ELF-1 (cell line): ENCODE measurements at regions not wholly inside any gene's neighbourhood (a gene's known extent, or its start where the extent isn't known, plus 50 kb on each side); places are given as distances from the start of the nearest gene placed in this dataset.
"Not testable (repeated sequence)": the region's sequence is repeated elsewhere in the genome, so short reads cannot be mapped to it uniquely, and the experiment has no call there.

ENCODE experiments used
- DNase-seq: peaks from one replicate; pipeline ENCODE4 v3.0.0-alpha.2; 2016; ENCODE audit warnings: low read depth, low spot score

- no peak for DNase-seq
These were observed 808.7 kb upstream of the CDH10 start for GRCh38 chr5:25453500-25453899.

DNA sequence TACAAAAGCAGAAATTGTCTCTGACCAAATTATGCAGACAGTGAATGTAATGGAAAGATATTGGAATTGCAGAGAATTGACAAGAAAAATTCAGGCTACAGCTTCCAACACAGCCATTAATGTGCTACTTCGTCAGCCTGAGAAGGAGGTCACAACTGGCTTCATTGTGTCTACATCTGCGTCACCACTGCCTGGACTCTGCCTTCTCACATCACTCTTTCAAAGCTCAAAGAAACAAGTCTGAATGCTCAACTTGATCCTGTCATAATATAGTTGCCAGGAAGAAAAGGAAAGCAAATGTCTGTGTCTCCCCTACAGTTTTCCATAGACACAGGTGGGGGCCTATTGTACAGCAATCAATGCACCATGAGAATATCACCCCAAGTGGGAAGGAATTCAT lies 806.5 kb upstream of the CDH10 start:
- DNase-seq: no peak

DNA sequence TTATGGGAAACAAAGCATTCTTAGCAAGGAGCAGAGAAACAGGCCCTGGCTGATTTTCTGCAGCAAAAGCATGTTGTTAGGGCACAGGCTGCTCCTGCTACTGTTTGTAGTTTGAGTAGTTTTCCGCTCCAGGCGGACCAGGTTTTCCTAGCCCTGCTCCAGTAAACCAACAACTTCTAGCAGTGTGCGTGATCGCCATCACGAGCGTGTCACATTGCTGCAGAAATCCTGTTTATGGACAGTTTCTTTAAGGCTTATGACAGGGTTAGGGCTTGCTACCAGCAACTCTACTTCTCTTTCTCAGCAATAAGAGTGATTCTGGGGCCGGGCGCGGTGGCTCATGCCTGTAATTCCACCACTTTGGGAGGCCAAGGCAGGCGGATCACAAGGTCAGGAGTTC lies 803.9 kb upstream of the CDH10 start:
- DNase-seq: no peak

DNA sequence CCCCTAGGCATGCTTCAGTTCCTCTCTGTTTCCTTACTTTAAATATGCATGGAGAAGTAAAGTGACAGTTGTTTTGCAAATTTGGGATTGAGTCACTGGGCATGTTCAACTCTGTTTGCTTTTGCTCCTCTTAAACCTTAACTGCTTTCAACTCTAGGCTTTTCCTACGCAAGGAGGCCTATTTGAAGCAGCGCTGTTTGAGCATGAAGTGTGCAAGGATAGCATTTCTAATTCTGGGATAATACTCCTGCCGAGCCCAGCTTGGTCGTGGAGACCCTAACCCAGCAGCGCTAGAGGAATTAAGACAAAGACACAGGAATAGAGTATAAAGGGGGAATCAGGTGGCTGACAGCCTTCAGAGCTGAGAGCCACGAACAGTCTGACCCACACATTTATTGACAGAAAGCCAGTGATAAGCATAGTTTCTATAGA lies 803.4 kb upstream of the CDH10 start:
- DNase-seq: peak; percentile 74

GRCh38 chr5:25446061-25446420 lies 801.3 kb upstream of the CDH10 start:
- not testable (repeated sequence) for DNase-seq

DNA sequence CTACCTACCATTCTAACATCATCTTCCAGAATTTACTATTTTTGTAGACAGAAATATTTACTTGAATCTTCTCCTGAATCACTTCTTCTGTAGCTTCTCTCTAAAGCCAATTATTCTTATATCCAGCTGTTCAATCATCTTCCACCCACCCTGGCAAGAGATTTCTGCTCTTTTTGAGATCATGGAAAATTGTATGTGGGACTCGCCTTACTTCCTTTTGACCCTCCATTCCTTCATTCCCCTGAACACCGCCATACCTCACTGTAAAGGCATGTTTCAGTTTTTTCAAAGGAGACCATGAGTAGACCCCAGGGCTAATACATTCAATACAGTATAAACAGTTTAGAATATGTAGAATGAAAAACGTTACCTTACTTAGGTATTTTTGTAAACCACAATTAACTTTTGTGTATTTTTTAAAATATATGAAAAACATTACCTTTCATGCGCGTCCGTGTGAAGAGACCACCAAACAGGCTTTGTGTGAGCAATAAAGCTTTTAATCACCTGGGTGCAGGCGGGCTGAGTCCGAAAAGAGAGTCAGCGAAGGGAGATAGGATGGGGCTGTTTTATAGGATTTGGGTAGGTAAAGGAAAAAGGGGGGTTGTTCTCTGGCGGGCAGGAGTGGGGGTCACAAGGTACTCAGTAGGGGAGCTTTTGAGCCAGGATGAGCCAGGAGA lies 800.7 kb upstream of the CDH10 start:
- DNase-seq: peak; percentile 31

GRCh38 chr5:25444697-25445096 lies 799.9 kb upstream of the CDH10 start:
- no peak for DNase-seq

DNA sequence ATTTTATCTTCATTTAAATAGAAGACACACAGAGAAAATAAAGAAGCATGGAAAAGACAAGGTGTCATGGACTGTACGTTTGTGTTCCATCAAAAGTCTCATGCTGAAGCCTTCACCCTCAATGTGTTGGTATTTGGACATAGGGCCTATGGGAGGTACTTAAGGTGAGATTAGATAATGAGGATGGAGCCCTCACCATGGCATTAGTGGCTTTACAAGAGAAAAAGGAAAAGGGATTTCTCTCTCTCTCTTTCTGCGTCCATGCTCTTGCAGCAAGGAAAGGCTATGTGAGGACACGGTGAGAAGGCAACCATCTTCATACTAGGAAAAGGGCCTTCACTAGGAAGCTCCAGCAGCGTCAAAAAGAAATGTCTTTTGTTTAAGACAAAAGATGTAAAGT lies 797.0 kb upstream of the CDH10 start:
- peak; percentile 23 for DNase-seq

GRCh38 chr5:25439025-25439424 lies 794.2 kb upstream of the CDH10 start:
- DNase-seq: no peak

DNA sequence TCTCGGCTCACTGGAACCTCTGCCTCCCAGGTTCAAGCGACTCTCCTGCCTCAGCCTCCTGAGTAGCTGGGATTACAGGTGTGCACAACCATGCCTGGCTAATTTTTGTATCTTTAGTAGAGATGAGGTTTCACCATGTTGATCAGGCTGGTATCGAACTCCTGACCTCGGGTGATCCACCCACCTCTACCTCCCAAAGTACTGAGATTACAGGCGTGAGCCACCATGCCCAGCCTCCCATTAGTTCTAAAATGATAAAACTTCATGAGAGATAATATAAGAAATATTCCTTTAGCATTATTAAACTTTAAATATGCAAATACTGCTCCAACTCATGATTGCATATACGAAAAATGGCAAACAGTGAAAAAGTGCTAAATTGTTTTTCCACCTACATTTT lies 793.6 kb upstream of the CDH10 start:
- DNase-seq: not testable (repeated sequence)

- DNase-seq: no peak
These were observed 791.7 kb upstream of the CDH10 start for GRCh38 chr5:25436452-25436851.

DNA sequence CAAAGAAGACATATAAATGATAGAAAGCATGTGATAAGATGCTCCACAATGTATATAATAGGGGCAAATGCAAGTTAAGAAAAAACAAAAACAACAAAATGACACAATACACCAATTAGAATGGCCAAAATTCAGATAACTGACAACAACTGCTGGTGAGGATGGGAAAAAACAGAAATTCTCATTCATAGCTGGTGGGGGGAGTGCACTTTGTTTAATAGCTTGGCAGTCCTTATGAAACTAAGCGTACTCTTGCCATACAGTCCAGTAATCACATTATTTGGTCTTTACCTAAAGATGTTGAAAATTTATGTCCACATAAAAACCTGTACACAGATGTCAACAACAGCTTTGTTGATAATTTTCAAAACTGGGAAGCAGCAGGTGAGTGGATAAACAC lies 791.1 kb upstream of the CDH10 start:
- no peak for DNase-seq

GRCh38 chr5:25427240-25427639 lies 782.5 kb upstream of the CDH10 start:
- no peak for DNase-seq

GRCh38 chr5:25423271-25423670 lies 778.5 kb upstream of the CDH10 start:
- DNase-seq: no peak

GRCh38 chr5:25419684-25420083 lies 774.9 kb upstream of the CDH10 start:
- DNase-seq: no peak

DNA sequence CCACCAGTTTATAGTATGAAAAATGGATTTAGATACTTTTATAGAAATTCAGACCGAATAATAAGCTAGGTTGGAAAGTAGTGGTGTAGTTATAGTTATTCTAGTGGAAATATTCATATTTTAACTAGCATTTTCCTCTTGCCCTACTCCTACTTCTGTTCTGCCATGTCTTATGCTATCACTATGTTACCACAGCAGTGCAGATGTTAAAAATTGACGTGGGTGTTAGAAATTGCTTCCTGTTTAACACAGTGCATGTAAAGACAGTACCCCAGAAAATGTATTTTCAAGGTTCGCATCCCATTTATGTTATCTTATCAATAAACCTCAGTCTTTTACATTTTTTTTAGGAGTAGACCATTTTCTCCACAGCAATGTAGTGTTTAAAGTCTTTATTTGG lies 774.2 kb upstream of the CDH10 start:
- no peak for DNase-seq

DNA sequence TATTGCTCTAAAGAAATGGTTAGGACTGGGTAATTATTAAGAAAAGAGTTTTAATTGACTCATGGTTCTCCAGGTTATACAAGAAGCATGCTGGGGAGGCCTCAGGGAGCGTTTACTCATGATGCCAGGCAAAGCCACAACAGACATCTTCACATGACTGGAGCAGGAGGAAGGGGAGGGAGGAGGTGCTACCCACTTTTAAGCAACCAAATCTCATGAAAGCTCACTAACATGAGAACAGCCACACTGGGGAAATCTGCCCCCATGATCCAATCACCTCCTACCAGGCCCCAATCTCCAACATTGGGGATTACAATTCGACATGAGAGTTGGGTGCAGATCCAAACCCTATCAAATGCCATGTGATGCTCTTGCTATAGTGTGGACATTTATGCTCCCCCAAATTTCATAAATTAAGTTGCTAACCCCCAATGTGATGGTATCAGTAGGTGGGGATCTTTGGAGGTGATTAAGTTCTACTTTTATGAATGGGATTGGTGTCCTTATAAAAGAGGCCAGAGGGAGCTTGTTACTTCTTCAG lies 773.6 kb upstream of the CDH10 start:
- DNase-seq: no peak

DNA sequence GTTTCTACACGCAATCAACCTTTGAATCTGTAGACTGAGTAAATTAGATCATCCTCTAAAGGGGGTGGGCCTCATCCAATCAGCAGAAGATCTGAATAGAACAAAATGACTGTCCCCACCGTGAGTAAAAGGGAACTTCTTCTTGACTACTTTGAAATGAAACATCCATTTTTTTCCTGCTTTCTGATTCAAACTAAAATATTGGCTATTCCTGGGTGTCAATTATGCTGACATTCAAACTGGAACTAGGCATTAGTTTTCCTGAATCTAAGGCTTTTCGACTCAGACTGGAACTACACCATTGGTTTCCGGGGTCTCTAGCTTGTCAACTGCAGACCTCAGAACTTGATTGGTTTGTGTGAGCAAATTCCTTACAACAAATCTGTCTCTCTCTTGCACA lies 772.2 kb upstream of the CDH10 start:
- DNase-seq: no peak

DNA sequence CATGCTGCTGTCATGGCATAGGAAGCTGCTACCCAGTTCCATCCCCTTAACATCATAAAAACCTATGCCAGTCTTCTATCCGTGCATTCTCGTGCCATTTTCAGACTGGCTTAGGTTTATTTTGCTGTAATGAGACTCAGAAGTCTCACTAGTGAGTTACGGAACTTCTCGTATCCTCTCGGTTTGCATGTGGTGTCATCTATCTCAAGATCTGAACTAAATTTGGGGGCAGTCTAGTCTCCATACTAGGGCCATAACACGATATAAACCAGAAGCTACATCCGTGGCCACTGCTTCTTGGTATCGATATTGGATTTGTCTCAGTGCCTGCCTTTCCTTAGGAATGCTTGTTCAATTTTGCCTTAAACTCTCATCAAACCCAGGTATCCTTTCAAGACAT lies 771.2 kb upstream of the CDH10 start:
- DNase-seq: no peak

GRCh38 chr5:25414742-25415141 lies 770.0 kb upstream of the CDH10 start:
- no peak for DNase-seq

GRCh38 chr5:25412116-25412661 lies 767.4 kb upstream of the CDH10 start:
- DNase-seq: no peak

- not testable (repeated sequence) for DNase-seq
These were observed 762.6 kb upstream of the CDH10 start for GRCh38 chr5:25407365-25407764.

DNA sequence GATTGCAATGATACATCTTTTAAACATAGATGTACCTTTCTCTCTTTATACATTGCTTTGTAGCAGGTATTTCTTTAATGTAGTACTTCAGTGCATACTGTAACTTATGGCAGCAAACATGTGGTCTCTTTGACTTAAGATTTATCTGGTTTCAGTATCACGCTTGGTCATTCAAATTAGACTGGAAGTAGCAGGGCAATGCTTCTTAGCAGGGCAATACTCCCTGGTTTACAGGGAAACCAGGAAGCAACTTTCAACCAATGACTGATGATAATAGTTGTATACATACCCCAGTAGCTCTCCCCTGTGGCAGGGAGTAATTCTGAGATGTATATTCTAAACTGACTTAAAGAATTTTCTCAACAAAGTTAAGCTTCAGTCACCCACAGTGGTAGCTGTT lies 761.1 kb upstream of the CDH10 start:
- no peak for DNase-seq
